HEK293T (cell line): ENCODE measurements at regions not wholly inside any gene's neighbourhood (a gene's known extent, or its start where the extent isn't known, plus 50 kb on each side); places are given as distances from the start of the nearest gene placed in this dataset.

Experiments
- CTCF ChIA-PET: fragments of 350-600 bp; formaldehyde crosslinking; extraction: SDS; loops from one replicate; lab custom pipeline; 2021; ENCODE audit warnings: antibody characterized with exemption, inconsistent platforms; lab: Yijun Ruan, JAX
- POLR2A ChIA-PET: fragments of 350-600 bp; formaldehyde crosslinking; extraction: SDS; loops from one replicate; lab custom pipeline; 2020; ENCODE audit warnings: antibody characterized with exemption, inconsistent platforms; lab: Yijun Ruan, JAX
- DNase-seq: peaks from one replicate; pipeline ENCODE4 v3.0.0; 2012; ENCODE audit warnings: mixed read lengths; ENCODE audit errors: extremely low spot score
- ARNT ChIP-seq: fragments of 450-650 bp; IDR thresholded peaks from 2 replicates; pipeline ENCODE4 v1.6.1; 2017; ENCODE audit warnings: mild to moderate bottlenecking
- BHLHE40 ChIP-seq: fragments of 450-650 bp; IDR thresholded peaks from 2 replicates; pipeline ENCODE4 v1.6.1; 2016; ENCODE audit warnings: mild to moderate bottlenecking, moderate library complexity, borderline replicate concordance
- CTBP1 ChIP-seq: fragments of 450-650 bp; IDR thresholded peaks from 2 replicates; pipeline ENCODE4 v1.6.1; 2016; ENCODE audit warnings: borderline replicate concordance
- ELF4 ChIP-seq: fragments of 450-650 bp; IDR thresholded peaks from 2 replicates; pipeline ENCODE4 v1.6.1; 2017; ENCODE audit warnings: antibody characterized with exemption
- FOXA1 ChIP-seq: fragments of 450-650 bp; IDR thresholded peaks from 2 replicates; pipeline ENCODE4 v1.6.1; 2016; ENCODE audit warnings: mild to moderate bottlenecking
- FOXK2 ChIP-seq: fragments of 450-650 bp; IDR thresholded peaks from 2 replicates; pipeline ENCODE4 v1.6.1; 2016; ENCODE audit warnings: mild to moderate bottlenecking
- FOXM1 ChIP-seq: fragments of 450-650 bp; IDR thresholded peaks from 2 replicates; pipeline ENCODE4 v1.6.1; 2017; ENCODE audit warnings: mild to moderate bottlenecking, borderline replicate concordance
- HDGF ChIP-seq: fragments of 450-650 bp; IDR thresholded peaks from 2 replicates; pipeline ENCODE4 v1.6.1; 2017; ENCODE audit warnings: antibody characterized with exemption, borderline replicate concordance
- L3MBTL2 ChIP-seq: fragments of 450-650 bp; conservative IDR thresholded peaks from 2 replicates; pipeline ENCODE4 v1.6.1; 2016; ENCODE audit warnings: mild to moderate bottlenecking
- LEF1 ChIP-seq: fragments of 450-650 bp; IDR thresholded peaks from 2 replicates; pipeline ENCODE4 v1.6.1; 2017; ENCODE audit warnings: mild to moderate bottlenecking, borderline replicate concordance
- NFRKB ChIP-seq: fragments of 450-650 bp; IDR thresholded peaks from 2 replicates; pipeline ENCODE4 v1.6.1; 2016; ENCODE audit warnings: mild to moderate bottlenecking, moderate library complexity
- PKNOX1 ChIP-seq: fragments of 450-650 bp; IDR thresholded peaks from 2 replicates; pipeline ENCODE4 v1.6.1; 2016
- SP1 ChIP-seq: fragments of 450-650 bp; IDR thresholded peaks from 2 replicates; pipeline ENCODE4 v1.6.1; 2017
- SUZ12 ChIP-seq: fragments of 450-650 bp; IDR thresholded peaks from 2 replicates; pipeline ENCODE4 v1.6.1; 2016; ENCODE audit warnings: mild to moderate bottlenecking
- TARDBP ChIP-seq: fragments of 450-650 bp; IDR thresholded peaks from 2 replicates; pipeline ENCODE4 v1.6.1; 2016
- ZNF384 ChIP-seq: fragments of 450-650 bp; IDR thresholded peaks from 2 replicates; pipeline ENCODE4 v1.6.1; 2016

- ChIA-PET POLR2A (no interaction called here), CTCF (interaction anchor here (1.1 kb wide), 1 partner anchor 25 kb away, joined by 3 read pairs; no protein-coding TSS in a partner anchor)
- TF ChIP-seq LEF1 (no peak), FOXK2 (no peak), FOXM1 (no peak), HDGF (no peak), PKNOX1 (no peak), FOXA1 (no peak), ZNF384 (no peak)
- DNase-seq: no peak
Measured at GRCh38 chr11:127864861-127865260, 722.5 kb downstream of the ETS1 start.

GRCh38 chr11:127862406-127862805, 725.0 kb downstream of the ETS1 start:
- ChIA-PET POLR2A (no interaction called here), CTCF (no interaction called here)
- no peak for DNase-seq
- TF ChIP-seq HDGF (no peak), ZNF384 (no peak), SP1 (no peak), FOXM1 (no peak), PKNOX1 (no peak), BHLHE40 (no peak), LEF1 (no peak), ELF4 (no peak), ARNT (no peak), TARDBP (no peak), FOXK2 (no peak), NFRKB (no peak), SUZ12 (no peak), L3MBTL2 (no peak)

GRCh38 chr11:127859941-127860354, 727.4 kb downstream of the ETS1 start:
- TF ChIP-seq FOXM1 (no peak), PKNOX1 (no peak), BHLHE40 (no peak), ZNF384 (no peak), FOXK2 (no peak), FOXA1 (no peak), L3MBTL2 (no peak), ELF4 (no peak), ARNT (no peak), NFRKB (no peak), LEF1 (no peak), SP1 (no peak), CTBP1 (no peak), TARDBP (no peak), SUZ12 (no peak), HDGF (no peak)
- DNase-seq: no peak
- CTCF ChIA-PET: no interaction called here
- POLR2A ChIA-PET: no interaction called here

- DNase-seq: no peak
- CTCF ChIA-PET: interaction anchor here (0.6 kb wide), 1 partner anchor 21 kb away, joined by 3 read pairs; no protein-coding TSS in a partner anchor
Measured at GRCh38 chr11:127844876-127845275, 742.5 kb downstream of the ETS1 start.

More at GRCh38 chr11:127844876-127845275, 742.5 kb downstream of the ETS1 start:
- POLR2A ChIA-PET: no interaction called here
- TF ChIP-seq L3MBTL2 (no peak), SUZ12 (no peak), FOXK2 (no peak), ELF4 (no peak), FOXA1 (no peak), TARDBP (no peak), PKNOX1 (no peak), BHLHE40 (no peak), FOXM1 (no peak), ZNF384 (no peak), ARNT (no peak), HDGF (no peak), NFRKB (no peak), SP1 (no peak), CTBP1 (no peak)
